Jurkat, Clone E6-1 (cell line): ENCODE measurements at regions not wholly inside any gene's neighbourhood (a gene's known extent, or its start where the extent isn't known, plus 50 kb on each side); places are given as distances from the start of the nearest gene placed in this dataset.

Source experiments
- DNase-seq: peaks from one replicate; pipeline ENCODE4 v3.0.0-alpha.2; 2011; ENCODE audit warnings: low read depth, low spot score
- H3K4me3 ChIP-seq: 2 replicates; pipeline ENCODE4 v1.5.1; 2011; ENCODE audit warnings: mild to moderate bottlenecking, low read length, control low read depth, moderate library complexity

GRCh38 chr11:119901657-119902577 is 172.9 kb upstream of the NECTIN1 start:
- DNase-seq: no peak
- no peak overlapping the region for H3K4me3 ChIP-seq

- H3K4me3 ChIP-seq: no peak overlapping the region
- no peak for DNase-seq
Measured at GRCh38 chr11:119899997-119900396, 171.0 kb upstream of the NECTIN1 start.

GRCh38 chr11:119897576-119897975 is 168.6 kb upstream of the NECTIN1 start:
- no peak for DNase-seq
- H3K4me3 ChIP-seq: no peak overlapping the region

GRCh38 chr11:119897046-119897440 is 168.0 kb upstream of the NECTIN1 start:
- H3K4me3 ChIP-seq: no peak overlapping the region
- no peak for DNase-seq

GRCh38 chr11:119896387-119897045 is 167.5 kb upstream of the NECTIN1 start:
- H3K4me3 ChIP-seq: no peak overlapping the region
- DNase-seq: no peak

GRCh38 chr11:119895981-119896380 is 167.0 kb upstream of the NECTIN1 start:
- peak; percentile 16 for DNase-seq
- no peak overlapping the region for H3K4me3 ChIP-seq

GRCh38 chr11:119894916-119895315 is 165.9 kb upstream of the NECTIN1 start:
- DNase-seq: no peak

GRCh38 chr11:119892311-119892808 is 163.4 kb upstream of the NECTIN1 start:
- no peak overlapping the region for H3K4me3 ChIP-seq
- no peak for DNase-seq

More at GRCh38 chr11:119894916-119895315, 165.9 kb upstream of the NECTIN1 start:
- H3K4me3 ChIP-seq: no peak overlapping the region

- H3K4me3 ChIP-seq: no peak overlapping the region
- no peak for DNase-seq
Measured at GRCh38 chr11:119891055-119891768, 162.2 kb upstream of the NECTIN1 start.

GRCh38 chr11:119890466-119890865 is 161.5 kb upstream of the NECTIN1 start:
- no peak overlapping the region for H3K4me3 ChIP-seq

GRCh38 chr11:119889728-119890280 is 160.8 kb upstream of the NECTIN1 start:
- no peak overlapping the region for H3K4me3 ChIP-seq
- no peak for DNase-seq

More at GRCh38 chr11:119890466-119890865, 161.5 kb upstream of the NECTIN1 start:
- DNase-seq: no peak

- DNase-seq: no peak
- no peak overlapping the region for H3K4me3 ChIP-seq
Measured at GRCh38 chr11:119889111-119889510, 160.1 kb upstream of the NECTIN1 start.

GRCh38 chr11:119888119-119888518 is 159.1 kb upstream of the NECTIN1 start:
- DNase-seq: no peak
- no peak overlapping the region for H3K4me3 ChIP-seq

GRCh38 chr11:119886667-119887230 is 157.7 kb upstream of the NECTIN1 start:
- no peak overlapping the region for H3K4me3 ChIP-seq

GRCh38 chr11:119885861-119886567 is 157.0 kb upstream of the NECTIN1 start:
- no peak overlapping the region for H3K4me3 ChIP-seq
- DNase-seq: no peak

More at GRCh38 chr11:119886667-119887230, 157.7 kb upstream of the NECTIN1 start:
- no peak for DNase-seq

- H3K4me3 ChIP-seq: no peak overlapping the region
- DNase-seq: no peak
Measured at GRCh38 chr11:119885067-119885466, 156.1 kb upstream of the NECTIN1 start.

- H3K4me3 ChIP-seq: no peak overlapping the region
Measured at GRCh38 chr11:119882316-119882715, 153.3 kb upstream of the NECTIN1 start.

GRCh38 chr11:119880873-119881272 is 151.9 kb upstream of the NECTIN1 start:
- H3K4me3 ChIP-seq: no peak overlapping the region

More at GRCh38 chr11:119882316-119882715, 153.3 kb upstream of the NECTIN1 start:
- DNase-seq: no peak

More at GRCh38 chr11:119880873-119881272, 151.9 kb upstream of the NECTIN1 start:
- DNase-seq: no peak
